ENCODE measurements at regions not wholly inside any gene's neighbourhood (a gene's known extent, or its start where the extent isn't known, plus 50 kb on each side); places are given as distances from the start of the nearest gene placed in this dataset.

DNA sequence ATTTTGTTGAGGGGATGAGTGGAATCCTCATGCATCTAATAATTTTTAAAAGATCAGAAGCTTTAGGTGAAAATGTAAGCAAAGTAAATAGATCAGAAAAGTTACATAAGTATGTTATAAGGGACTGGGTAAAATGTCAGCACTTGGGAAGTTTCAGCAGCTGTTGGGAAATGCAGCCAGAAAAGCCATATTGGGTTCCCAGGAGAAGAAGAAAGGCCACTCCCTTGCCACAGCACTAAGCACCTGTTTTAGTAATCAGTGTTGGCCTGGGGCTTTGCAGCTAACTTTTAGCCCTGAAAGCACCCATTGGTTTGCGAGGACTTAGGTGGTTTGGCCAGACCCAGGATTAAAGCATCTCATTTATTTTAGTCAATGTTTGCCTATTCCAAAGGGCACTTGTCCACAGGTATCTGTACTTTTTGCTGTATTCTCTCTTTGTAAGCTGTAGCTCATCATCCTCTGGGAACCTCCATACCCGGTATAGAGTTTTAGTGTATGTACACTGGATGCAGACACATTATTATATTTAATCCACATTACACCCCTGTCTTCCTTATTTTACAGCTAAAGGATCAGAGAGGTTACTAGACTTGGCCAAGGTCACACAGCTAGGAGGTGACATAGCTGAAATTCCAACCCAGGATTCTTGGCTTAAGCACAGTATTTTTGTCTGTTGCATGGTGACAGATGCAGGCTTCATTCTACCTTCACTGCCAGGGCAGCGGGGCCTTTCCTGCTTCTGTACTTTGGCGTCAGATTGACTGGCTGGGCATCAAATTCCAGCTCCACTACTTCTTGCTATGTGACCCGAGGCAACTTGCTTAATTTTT, 127.7 kb upstream of the SESN3 start:
- TF ChIP-seq, protein P1, sequence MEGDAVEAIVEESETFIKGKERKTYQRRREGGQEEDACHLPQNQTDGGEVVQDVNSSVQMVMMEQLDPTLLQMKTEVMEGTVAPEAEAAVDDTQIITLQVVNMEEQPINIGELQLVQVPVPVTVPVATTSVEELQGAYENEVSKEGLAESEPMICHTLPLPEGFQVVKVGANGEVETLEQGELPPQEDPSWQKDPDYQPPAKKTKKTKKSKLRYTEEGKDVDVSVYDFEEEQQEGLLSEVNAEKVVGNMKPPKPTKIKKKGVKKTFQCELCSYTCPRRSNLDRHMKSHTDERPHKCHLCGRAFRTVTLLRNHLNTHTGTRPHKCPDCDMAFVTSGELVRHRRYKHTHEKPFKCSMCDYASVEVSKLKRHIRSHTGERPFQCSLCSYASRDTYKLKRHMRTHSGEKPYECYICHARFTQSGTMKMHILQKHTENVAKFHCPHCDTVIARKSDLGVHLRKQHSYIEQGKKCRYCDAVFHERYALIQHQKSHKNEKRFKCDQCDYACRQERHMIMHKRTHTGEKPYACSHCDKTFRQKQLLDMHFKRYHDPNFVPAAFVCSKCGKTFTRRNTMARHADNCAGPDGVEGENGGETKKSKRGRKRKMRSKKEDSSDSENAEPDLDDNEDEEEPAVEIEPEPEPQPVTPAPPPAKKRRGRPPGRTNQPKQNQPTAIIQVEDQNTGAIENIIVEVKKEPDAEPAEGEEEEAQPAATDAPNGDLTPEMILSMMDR (conservative IDR thresholded peaks at IDR 0.05; ENCODE audit: low read depth, low read length), result no peak
- H3K4me3 ChIP-seq (ENCODE audit: low read depth, low read length), result no peak overlapping the region
- DNase-seq (ENCODE audit: low read depth), result peak; percentile 23

DNA sequence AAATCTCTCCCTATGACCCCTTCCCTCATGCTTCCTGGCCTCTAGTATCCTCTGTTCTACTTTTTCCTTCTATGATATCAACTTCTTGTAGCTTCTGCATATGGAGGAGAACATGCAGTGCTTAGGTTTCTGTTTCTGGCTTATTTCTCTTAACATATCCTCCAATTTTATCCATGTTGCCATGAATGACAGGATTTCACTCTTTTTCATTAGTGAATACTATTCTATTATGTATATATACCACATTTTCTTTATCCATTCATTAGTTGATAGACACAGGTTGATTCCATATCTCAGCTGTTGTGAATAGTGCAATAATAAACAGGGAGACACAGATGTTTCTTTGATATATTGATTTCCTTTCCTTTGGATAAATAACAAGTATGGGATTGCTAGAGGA, 123.3 kb upstream of the SESN3 start:
- DNase-seq (ENCODE audit: low read depth), result no peak
- no peak overlapping the region for H3K4me3 ChIP-seq (ENCODE audit: low read depth, low read length)
- TF ChIP-seq, protein P1 (conservative IDR thresholded peaks at IDR 0.05; ENCODE audit: low read depth, low read length), result no peak

DNA sequence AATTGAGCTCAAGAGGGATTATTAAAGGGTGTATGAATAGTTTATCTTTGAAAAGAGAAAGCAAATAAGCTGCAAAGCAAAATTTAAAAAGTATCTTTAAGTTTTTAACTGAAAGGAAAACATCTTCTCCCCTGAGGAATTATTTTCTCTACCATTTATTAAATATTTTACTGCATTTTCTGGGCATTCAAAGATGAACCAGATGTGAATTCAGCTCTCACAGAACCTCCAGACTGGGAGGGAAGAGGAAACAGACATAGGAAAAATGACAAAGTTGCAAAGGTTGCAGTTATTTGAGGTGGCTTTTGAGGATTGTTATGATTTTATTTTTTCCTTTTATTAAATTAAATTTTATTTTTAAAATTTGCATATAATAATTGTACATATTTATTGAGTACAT, 122.7 kb upstream of the SESN3 start:
- DNase-seq (ENCODE audit: low read depth), result no peak
- H3K4me3 ChIP-seq (ENCODE audit: low read depth, low read length), result no peak overlapping the region
- TF ChIP-seq, protein P1 (conservative IDR thresholded peaks at IDR 0.05; ENCODE audit: low read depth, low read length), result no peak

DNA sequence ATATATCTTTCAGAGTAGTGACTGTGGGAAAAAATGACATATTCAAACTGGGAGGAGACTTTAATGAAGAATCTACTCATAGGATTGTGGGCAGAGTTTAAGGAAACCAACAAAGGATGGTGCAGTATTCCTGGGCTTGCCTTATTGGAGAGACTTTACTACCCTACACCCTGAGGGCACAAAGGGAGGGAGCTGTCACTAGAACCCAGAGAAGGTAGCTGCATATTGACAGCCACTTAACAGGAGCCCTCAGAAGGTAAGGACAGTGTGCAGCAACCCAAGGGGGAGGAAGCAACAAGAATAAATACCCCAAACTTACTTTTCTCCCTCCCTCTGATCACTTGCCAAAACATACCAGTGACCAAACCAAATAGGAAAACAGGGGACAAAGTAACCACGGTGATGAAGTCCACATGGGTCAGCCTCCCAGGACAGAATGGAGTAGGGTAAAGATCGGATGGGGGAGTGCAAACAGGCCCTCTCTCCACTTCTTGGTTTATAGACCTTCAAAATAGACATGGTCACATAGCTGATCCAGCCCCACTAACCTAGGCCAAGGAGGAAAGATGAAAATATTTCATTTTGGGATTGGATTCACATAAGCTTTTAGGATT, 121.8 kb upstream of the SESN3 start:
- no peak overlapping the region for H3K4me3 ChIP-seq (ENCODE audit: low read depth, low read length)
- no peak for DNase-seq (ENCODE audit: low read depth)
- TF ChIP-seq, protein P1 (conservative IDR thresholded peaks at IDR 0.05; ENCODE audit: low read depth, low read length), result no peak

DNA sequence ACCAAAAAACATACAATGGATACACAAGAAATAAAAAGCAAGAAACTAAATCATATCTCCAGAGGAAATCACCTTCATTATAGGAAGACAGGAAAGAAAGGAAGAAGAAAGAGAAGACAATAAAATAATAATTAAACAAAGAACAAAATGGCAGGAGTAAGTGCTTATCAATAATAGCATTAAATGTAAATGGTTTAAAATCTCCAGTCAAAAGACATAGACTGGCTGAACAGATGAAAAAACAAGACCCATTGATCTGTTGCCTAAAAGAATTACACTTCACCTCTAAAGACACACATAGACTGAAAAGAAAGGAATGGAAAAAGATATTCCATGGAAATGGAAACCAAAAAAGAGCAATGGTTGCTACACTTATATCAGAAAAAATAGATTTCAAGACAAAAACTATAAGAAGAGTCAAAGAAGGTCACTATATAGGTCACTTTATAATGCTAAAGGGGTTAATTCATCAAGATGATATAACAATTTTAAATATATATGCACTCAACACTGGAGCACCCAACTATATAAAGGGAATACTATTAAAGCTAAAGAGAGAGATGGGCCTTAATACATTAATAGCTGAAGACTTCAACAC, 118.4 kb upstream of the SESN3 start:
- DNase-seq (ENCODE audit: low read depth), result no peak
- TF ChIP-seq, protein P1 (conservative IDR thresholded peaks at IDR 0.05; ENCODE audit: low read depth, low read length), result no peak
- no peak overlapping the region for H3K4me3 ChIP-seq (ENCODE audit: low read depth, low read length)

DNA sequence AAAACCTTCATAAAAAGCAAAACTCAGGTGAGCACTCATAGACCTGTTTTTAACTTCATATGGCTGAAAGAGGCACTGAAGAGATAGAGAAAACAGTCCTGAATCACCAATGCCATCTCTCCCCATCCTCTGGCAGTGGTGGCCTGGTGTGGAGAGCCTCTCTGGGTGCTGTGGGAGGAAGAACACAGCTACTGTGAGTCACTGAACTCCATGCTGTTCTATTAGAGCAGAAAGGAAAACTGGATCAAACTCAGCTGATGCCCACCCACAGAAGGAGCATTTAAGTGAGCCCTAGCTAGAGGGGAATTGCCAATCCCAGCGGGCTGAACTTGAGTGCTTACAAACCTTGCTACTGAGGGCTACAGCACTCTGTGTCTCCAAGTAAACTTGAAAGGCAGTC, 115.3 kb upstream of the SESN3 start:
- TF ChIP-seq, protein P1 (conservative IDR thresholded peaks at IDR 0.05; ENCODE audit: low read depth, low read length), result no peak
- H3K4me3 ChIP-seq (ENCODE audit: low read depth, low read length), result no peak overlapping the region
- no peak for DNase-seq (ENCODE audit: low read depth)

Measured in epithelial cell of proximal tubule (primary cell).